ENCODE measurements at regions not wholly inside any gene's neighbourhood (a gene's known extent, or its start where the extent isn't known, plus 50 kb on each side); places are given as distances from the start of the nearest gene placed in this dataset.
"Not testable (repeated sequence)": the region's sequence is repeated elsewhere in the genome, so short reads cannot be mapped to it uniquely, and the experiment has no call there.

DNA sequence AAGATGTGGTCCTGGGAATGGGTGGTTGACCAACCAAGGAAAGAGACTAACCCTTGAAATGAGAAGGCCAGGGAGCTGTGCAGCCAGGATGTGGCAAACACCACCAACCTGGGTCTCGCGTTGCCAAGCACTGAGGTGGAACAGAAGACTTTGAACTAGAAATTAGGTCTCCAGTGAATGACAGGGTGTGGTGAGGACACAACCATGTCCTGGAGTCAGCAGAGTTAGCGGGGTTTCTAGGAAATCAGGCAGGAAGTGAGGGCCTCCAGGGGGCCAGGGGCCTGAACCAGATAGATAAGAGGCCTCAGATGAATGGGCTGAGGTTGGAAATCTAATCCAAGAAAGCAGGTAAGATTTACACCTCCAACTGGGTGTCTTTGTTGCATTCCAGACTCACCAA is 353.3 kb upstream of the ARID1B start:
- no peaks in the 10 kb centered on the region for H3K27me3 ChIP-seq
- no peak overlapping the region for H3K4me3 ChIP-seq
- no peak for DNase-seq (ENCODE audit: low spot score in 2 of 2)
- intact Hi-C loops (cut with DNase I; ENCODE audit: low total_unique reads) = no loop called here
- H3K27ac ChIP-seq = no peak overlapping the region
- no peaks in the 10 kb centered on the region for H3K36me3 ChIP-seq
- H3K9me3 ChIP-seq = peaks cover 11 to 12% of the 10 kb centered on the region in 2 donors
- H3K4me1 ChIP-seq = no peaks in the 10 kb centered on the region
- TF ChIP-seq POLR2AphosphoS5 (IDR thresholded peaks at IDR 0.05) (no peak), POLR2A (IDR thresholded peaks at IDR 0.05) (no peak)
- TF ChIP-seq, protein P1, sequence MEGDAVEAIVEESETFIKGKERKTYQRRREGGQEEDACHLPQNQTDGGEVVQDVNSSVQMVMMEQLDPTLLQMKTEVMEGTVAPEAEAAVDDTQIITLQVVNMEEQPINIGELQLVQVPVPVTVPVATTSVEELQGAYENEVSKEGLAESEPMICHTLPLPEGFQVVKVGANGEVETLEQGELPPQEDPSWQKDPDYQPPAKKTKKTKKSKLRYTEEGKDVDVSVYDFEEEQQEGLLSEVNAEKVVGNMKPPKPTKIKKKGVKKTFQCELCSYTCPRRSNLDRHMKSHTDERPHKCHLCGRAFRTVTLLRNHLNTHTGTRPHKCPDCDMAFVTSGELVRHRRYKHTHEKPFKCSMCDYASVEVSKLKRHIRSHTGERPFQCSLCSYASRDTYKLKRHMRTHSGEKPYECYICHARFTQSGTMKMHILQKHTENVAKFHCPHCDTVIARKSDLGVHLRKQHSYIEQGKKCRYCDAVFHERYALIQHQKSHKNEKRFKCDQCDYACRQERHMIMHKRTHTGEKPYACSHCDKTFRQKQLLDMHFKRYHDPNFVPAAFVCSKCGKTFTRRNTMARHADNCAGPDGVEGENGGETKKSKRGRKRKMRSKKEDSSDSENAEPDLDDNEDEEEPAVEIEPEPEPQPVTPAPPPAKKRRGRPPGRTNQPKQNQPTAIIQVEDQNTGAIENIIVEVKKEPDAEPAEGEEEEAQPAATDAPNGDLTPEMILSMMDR (IDR thresholded peaks at IDR 0.05) = no peak

DNA sequence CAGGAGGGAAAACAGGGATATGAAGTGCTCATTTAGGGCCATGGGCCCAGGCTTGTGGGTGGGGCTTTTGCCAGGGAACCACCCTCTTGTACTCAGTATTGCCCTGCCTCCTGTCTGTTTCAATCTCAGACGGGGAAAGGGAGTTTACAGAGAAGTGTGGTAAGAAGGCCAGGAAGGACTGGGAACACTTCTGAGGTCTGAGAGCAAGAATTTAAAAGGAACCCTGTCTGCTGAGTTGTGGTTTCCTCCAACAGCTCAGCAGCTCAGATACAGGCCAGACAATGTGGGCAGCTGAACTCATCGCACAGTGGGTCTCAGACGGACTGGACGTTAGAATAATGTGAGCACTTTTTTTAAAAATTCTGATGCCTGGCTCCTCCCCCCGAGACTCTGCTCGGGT is 354.1 kb upstream of the ARID1B start:
- no peak for TF ChIP-seq POLR2A (IDR thresholded peaks at IDR 0.05)
- TF ChIP-seq POLR2AphosphoS5 (IDR thresholded peaks at IDR 0.05) = no peak
- TF ChIP-seq, protein P1 (IDR thresholded peaks at IDR 0.05) = no peak

DNA sequence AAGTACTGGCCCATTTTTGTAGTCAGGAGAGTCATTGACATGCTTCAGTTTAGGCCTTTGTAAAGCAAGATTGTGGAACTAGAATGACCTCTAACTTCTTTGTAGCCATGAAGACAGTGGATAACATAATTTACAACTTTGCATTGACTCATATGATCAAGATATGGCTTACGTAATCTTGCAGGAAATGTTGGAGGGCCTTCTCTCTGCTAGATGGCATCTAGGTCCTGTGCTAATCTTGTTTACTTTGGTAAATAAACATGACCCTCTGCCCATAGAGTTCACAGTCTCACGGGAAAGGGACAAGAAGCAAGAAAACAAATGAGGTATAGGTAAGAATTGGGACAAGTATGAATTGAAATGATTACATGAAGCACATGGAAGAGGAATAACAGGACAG is 355.2 kb upstream of the ARID1B start:
- Histone ChIP-seq H3K4me1 (no peaks in the 10 kb centered on the region), H3K4me3 (no peak overlapping the region), H3K9me3 (peaks cover 11 to 12% of the 10 kb centered on the region in 2 donors), H3K27ac (no peak overlapping the region), H3K36me3 (no peaks in the 10 kb centered on the region), H3K27me3 (no peaks in the 10 kb centered on the region)
- intact Hi-C loops (cut with DNase I; ENCODE audit: low total_unique reads) = no loop called here
- no peak for DNase-seq (ENCODE audit: low spot score in 2 of 2)
- TF ChIP-seq POLR2AphosphoS5 (IDR thresholded peaks at IDR 0.05) (no peak), POLR2A (IDR thresholded peaks at IDR 0.05) (no peak)
- TF ChIP-seq, protein P1 (IDR thresholded peaks at IDR 0.05) = no peak

More for the DNA sequence above, 354.1 kb upstream of the ARID1B start:
- intact Hi-C loops (cut with DNase I; ENCODE audit: low total_unique reads) = no loop called here
- H3K9me3 ChIP-seq = peaks cover 11 to 12% of the 10 kb centered on the region in 2 donors
- H3K27ac ChIP-seq = no peak overlapping the region
- H3K27me3 ChIP-seq = no peaks in the 10 kb centered on the region
- no peak for DNase-seq (ENCODE audit: low spot score in 2 of 2)
- H3K4me3 ChIP-seq = no peak overlapping the region
- H3K36me3 ChIP-seq = no peaks in the 10 kb centered on the region
- no peaks in the 10 kb centered on the region for H3K4me1 ChIP-seq

DNA sequence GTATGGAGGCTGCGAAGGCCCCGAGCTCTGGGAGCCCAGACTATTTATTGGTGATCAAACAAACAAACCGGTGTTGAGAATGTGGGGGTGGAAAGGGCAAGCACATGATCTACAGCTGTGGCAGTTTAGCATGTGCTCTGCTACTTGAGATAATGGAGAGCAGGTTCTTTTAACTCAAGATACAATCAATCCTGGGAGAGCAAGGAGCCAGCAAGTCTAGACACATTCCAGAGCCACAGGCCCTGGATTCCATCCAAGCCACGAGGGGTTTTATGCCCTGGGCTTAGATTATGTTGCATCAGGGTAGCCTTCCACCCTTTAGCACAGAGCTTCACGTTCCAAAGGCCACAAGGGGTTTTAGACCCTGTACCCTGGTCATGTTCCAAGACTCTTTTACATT is 355.9 kb upstream of the ARID1B start:
- H3K36me3 ChIP-seq; H3K27ac ChIP-seq; H3K4me3 ChIP-seq; DNase-seq (ENCODE audit: low spot score in 2 of 2); H3K4me1 ChIP-seq; H3K27me3 ChIP-seq; intact Hi-C loops (cut with DNase I; ENCODE audit: low total_unique reads): not testable (repeated sequence)
- H3K9me3 ChIP-seq = peaks cover 11 to 12% of the 10 kb centered on the region in 2 donors

DNA sequence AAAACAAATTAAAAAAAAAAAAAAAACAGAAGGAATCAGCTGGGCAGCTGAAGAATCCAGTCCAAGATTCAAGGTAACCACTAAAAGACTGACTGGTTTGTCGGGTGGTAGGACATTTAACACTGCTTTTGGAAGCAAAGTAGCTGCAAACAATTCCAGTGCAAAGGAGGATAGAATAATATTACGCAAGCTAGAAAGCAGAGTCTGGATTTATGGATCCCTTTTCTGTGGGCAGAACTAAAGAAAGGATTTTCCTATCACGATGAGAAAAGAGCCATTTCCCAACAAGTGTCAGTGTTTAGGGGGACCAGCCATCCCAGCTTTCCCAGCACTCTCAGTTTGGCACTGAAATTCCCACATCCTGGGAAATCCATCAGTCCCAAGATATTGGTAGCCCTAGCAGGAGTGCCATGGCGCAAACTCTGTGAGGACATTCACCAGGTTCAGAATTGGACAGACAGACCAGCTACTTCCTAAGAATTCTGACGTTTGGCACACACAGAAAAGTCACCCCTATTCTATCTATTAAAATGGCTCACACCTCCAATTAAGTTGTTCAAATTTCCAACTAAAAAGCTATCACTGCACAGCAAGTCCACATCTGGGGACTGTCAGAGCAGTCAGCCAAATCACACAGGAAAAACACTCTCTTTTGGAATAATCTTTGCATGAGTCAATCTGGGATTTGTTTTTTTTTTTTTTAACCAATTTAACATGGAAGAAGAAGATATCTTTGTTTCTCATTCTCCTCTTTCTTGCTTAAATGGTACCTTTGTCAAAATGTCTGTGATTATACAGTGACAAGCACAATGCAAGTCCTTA is 356.8 kb upstream of the ARID1B start:
- TF ChIP-seq, protein P1 (IDR thresholded peaks at IDR 0.05) = no peak
- no peak for TF ChIP-seq POLR2AphosphoS5 (IDR thresholded peaks at IDR 0.05)
- no peak for TF ChIP-seq POLR2A (IDR thresholded peaks at IDR 0.05)
- DNase-seq (ENCODE audit: low spot score in 2 of 2) = no peak
- peaks cover 11 to 12% of the 10 kb centered on the region in 2 donors for H3K9me3 ChIP-seq
- no peak overlapping the region for H3K4me3 ChIP-seq
- peak overlapping the region in 1 of 2 donors; percentile 17 for H3K27ac ChIP-seq
- H3K4me1 ChIP-seq = no peaks in the 10 kb centered on the region
- no peaks in the 10 kb centered on the region for H3K27me3 ChIP-seq
- intact Hi-C loops (cut with DNase I; ENCODE audit: low total_unique reads) = no loop called here
- no peaks in the 10 kb centered on the region for H3K36me3 ChIP-seq

Measured in breast epithelium (tissue), 4 donors.